GM23338 (cell line): ENCODE measurements at regions not wholly inside any gene's neighbourhood (a gene's known extent, or its start where the extent isn't known, plus 50 kb on each side); places are given as distances from the start of the nearest gene placed in this dataset.

ENCODE experiments used
- ATAC-seq: fragments of 200-7000 bp; cut with Tn5 transposase; 3 replicates; pipeline ENCODE4 v1.9.1; 2020
- DNase-seq: peaks from one replicate; pipeline ENCODE4 v3.0.0-alpha.2; 2015; ENCODE audit warnings: low spot score
- H2AFZ ChIP-seq: fragments of 200-600 bp; sonication (generic); 2 replicates; pipeline ENCODE4 v1.8.0; 2016; ENCODE audit warnings: antibody characterized with exemption, mild to moderate bottlenecking, moderate library complexity
- H3F3A ChIP-seq: fragments of 200-600 bp; sonication (generic); replicated peaks from 2 replicates; pipeline ENCODE4 v1.8.0; 2017; ENCODE audit warnings: antibody characterized with exemption, mixed run types, low read depth
- H3K27ac ChIP-seq: fragments of 200-600 bp; sonication (generic); 2 replicates; pipeline ENCODE4 v1.6.1; 2016; ENCODE audit warnings: low read depth
- H3K27me3 ChIP-seq: fragments of 200-600 bp; sonication (generic); 2 replicates; pipeline ENCODE4 v1.8.0; 2016; ENCODE audit warnings: mild to moderate bottlenecking, mixed run types, moderate library complexity; ENCODE audit not compliant: insufficient read depth
- H3K36me3 ChIP-seq: fragments of 200-600 bp; sonication (generic); 2 replicates; pipeline ENCODE4 v1.8.0; 2016; ENCODE audit warnings: mild to moderate bottlenecking; ENCODE audit not compliant: insufficient read depth
- H3K4me1 ChIP-seq: fragments of 200-600 bp; sonication (generic); 2 replicates; pipeline ENCODE4 v1.8.0; 2016; ENCODE audit warnings: mild to moderate bottlenecking, moderate library complexity; ENCODE audit not compliant: insufficient read depth
- H3K4me2 ChIP-seq: fragments of 200-600 bp; sonication (generic); 2 replicates; pipeline ENCODE4 v1.7.1; 2017; ENCODE audit warnings: mixed run types
- H3K4me3 ChIP-seq: fragments of 200-600 bp; sonication (generic); 2 replicates; pipeline ENCODE4 v1.6.1; 2016; ENCODE audit warnings: mixed run types
- H3K79me2 ChIP-seq: fragments of 200-600 bp; sonication (generic); replicated peaks from 2 replicates; pipeline ENCODE4 v1.8.0; 2017; ENCODE audit warnings: mild to moderate bottlenecking; ENCODE audit not compliant: insufficient read depth
- H3K9me2 ChIP-seq: fragments of 200-600 bp; sonication (generic); 2 replicates; pipeline ENCODE4 v1.8.0; 2017; ENCODE audit not compliant: insufficient read depth
- H4K20me1 ChIP-seq: fragments of 200-600 bp; sonication (generic); replicated peaks from 2 replicates; pipeline ENCODE4 v1.8.0; 2017; ENCODE audit warnings: mild to moderate bottlenecking; ENCODE audit not compliant: insufficient read depth
- H3K27ac Mint-ChIP-seq: 2 replicates; pipeline ENCODE4 v1.8.0; 2020; ENCODE audit warnings: inconsistent platforms, mild to moderate bottlenecking, moderate library complexity, mixed read lengths
- H3K27me3 Mint-ChIP-seq: 3 replicates; pipeline ENCODE4 v1.8.0; 2022; ENCODE audit warnings: low read depth, mild to moderate bottlenecking, moderate library complexity, mixed read lengths, inconsistent platforms; ENCODE audit not compliant: insufficient read depth, poor library complexity
- H3K36me3 Mint-ChIP-seq: 3 replicates; pipeline ENCODE4 v1.8.0; 2021; ENCODE audit warnings: low read depth, mild to moderate bottlenecking, inconsistent platforms, moderate library complexity, mixed read lengths
- H3K4me1 Mint-ChIP-seq: 3 replicates; pipeline ENCODE4 v1.8.0; 2020; ENCODE audit warnings: mild to moderate bottlenecking, inconsistent platforms, mixed read lengths
- H3K4me3 Mint-ChIP-seq: 3 replicates; pipeline ENCODE4 v1.8.0; 2021; ENCODE audit warnings: moderate library complexity, mild to moderate bottlenecking, inconsistent platforms, mixed read lengths
- H3K9me3 Mint-ChIP-seq: 3 replicates; pipeline ENCODE4 v1.8.0; 2020; ENCODE audit warnings: moderate library complexity, mild to moderate bottlenecking, inconsistent platforms, mixed read lengths
- NANOG ChIP-seq: IDR thresholded peaks from 2 replicates; pipeline ENCODE4 v1.6.1; 2016; ENCODE audit warnings: antibody characterized with exemption, borderline replicate concordance
- ZNF114 ChIP-seq: fragments of 250-450 bp; sonication (Bioruptor Pico); IDR thresholded peaks from 2 replicates; pipeline ENCODE4 v1.5.0; 2020; ENCODE audit warnings: mild to moderate bottlenecking, moderate library complexity
- TF ChIP-seq, protein P1 (sequence below): fragments of 250-450 bp; sonication (Bioruptor Pico); IDR thresholded peaks from 2 replicates; pipeline ENCODE4 v1.5.0; 2020; ENCODE audit warnings: mild to moderate bottlenecking, moderate library complexity
- TF ChIP-seq, protein P2 (sequence below), 2 experiments: fragments of 200-600 bp in 1 of 2; sonication (generic) in 1 of 2; conservative IDR thresholded peaks; 2 replicates each; pipeline versions ENCODE4 v1.5.1 to v1.6.1; 2016 to 2017; ENCODE audit warnings: antibody characterized with exemption in 2 of 2, low read depth in 2 of 2, mild to moderate bottlenecking in 2 of 2, moderate library complexity in 1 of 2
- TF ChIP-seq, protein P3 (sequence below): IDR thresholded peaks from one replicate; pipeline ENCODE4 v1.6.1; 2018; ENCODE audit warnings: antibody characterized with exemption; ENCODE audit not compliant: unreplicated experiment
- TF ChIP-seq, protein P4 (sequence below): IDR thresholded peaks from 2 replicates; pipeline ENCODE4 v1.6.1; 2016; ENCODE audit warnings: antibody characterized with exemption

DNA sequence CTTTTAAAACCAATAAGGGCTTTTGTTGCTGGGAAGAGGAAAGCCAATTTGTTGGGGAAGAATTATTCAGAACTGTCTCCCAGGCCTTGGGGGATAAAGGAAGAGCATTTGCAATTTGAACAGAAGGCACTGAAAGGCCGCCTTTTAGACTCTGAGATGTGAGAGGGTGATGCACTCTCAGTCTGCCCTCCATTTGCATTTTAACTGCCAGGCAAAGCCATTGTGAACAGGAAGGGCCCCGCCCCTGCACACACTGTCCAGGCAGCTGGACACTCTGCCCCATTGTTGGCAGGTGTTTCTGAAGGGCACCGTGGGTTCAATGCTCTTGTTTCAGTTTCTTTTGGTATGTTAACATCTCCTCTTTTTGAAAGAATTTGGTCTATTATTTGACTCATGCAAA lies 169.5 kb upstream of the COPS8 start:
- no peaks in the 10 kb centered on the region for H3K36me3 ChIP-seq
- no peak overlapping the region for H3K4me3 Mint-ChIP-seq
- H3K79me2 ChIP-seq = no peaks in the 10 kb centered on the region
- H3K4me3 ChIP-seq = no peak overlapping the region
- H3K4me2 ChIP-seq = no peak overlapping the region
- TF ChIP-seq, protein P1, sequence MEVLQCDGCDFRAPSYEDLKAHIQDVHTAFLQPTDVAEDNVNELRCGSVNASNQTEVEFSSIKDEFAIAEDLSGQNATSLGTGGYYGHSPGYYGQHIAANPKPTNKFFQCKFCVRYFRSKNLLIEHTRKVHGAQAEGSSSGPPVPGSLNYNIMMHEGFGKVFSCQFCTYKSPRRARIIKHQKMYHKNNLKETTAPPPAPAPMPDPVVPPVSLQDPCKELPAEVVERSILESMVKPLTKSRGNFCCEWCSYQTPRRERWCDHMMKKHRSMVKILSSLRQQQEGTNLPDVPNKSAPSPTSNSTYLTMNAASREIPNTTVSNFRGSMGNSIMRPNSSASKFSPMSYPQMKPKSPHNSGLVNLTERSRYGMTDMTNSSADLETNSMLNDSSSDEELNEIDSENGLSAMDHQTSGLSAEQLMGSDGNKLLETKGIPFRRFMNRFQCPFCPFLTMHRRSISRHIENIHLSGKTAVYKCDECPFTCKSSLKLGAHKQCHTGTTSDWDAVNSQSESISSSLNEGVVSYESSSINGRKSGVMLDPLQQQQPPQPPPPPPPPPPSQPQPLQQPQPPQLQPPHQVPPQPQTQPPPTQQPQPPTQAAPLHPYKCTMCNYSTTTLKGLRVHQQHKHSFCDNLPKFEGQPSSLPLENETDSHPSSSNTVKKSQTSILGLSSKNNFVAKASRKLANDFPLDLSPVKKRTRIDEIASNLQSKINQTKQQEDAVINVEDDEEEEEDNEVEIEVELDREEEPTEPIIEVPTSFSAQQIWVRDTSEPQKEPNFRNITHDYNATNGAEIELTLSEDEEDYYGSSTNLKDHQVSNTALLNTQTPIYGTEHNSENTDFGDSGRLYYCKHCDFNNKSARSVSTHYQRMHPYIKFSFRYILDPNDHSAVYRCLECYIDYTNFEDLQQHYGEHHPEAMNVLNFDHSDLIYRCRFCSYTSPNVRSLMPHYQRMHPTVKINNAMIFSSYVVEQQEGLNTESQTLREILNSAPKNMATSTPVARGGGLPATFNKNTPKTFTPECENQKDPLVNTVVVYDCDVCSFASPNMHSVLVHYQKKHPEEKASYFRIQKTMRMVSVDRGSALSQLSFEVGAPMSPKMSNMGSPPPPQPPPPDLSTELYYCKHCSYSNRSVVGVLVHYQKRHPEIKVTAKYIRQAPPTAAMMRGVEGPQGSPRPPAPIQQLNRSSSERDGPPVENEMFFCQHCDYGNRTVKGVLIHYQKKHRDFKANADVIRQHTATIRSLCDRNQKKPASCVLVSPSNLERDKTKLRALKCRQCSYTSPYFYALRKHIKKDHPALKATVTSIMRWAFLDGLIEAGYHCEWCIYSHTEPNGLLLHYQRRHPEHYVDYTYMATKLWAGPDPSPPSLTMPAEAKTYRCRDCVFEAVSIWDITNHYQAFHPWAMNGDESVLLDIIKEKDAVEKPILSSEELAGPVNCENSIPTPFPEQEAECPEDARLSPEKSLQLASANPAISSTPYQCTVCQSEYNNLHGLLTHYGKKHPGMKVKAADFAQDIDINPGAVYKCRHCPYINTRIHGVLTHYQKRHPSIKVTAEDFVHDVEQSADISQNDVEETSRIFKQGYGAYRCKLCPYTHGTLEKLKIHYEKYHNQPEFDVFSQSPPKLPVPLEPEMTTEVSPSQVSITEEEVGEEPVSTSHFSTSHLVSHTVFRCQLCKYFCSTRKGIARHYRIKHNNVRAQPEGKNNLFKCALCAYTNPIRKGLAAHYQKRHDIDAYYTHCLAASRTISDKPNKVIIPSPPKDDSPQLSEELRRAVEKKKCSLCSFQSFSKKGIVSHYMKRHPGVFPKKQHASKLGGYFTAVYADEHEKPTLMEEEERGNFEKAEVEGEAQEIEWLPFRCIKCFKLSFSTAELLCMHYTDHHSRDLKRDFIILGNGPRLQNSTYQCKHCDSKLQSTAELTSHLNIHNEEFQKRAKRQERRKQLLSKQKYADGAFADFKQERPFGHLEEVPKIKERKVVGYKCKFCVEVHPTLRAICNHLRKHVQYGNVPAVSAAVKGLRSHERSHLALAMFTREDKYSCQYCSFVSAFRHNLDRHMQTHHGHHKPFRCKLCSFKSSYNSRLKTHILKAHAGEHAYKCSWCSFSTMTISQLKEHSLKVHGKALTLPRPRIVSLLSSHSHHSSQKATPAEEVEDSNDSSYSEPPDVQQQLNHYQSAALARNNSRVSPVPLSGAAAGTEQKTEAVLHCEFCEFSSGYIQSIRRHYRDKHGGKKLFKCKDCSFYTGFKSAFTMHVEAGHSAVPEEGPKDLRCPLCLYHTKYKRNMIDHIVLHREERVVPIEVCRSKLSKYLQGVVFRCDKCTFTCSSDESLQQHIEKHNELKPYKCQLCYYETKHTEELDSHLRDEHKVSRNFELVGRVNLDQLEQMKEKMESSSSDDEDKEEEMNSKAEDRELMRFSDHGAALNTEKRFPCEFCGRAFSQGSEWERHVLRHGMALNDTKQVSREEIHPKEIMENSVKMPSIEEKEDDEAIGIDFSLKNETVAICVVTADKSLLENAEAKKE = no peak
- TF ChIP-seq, protein P2, sequence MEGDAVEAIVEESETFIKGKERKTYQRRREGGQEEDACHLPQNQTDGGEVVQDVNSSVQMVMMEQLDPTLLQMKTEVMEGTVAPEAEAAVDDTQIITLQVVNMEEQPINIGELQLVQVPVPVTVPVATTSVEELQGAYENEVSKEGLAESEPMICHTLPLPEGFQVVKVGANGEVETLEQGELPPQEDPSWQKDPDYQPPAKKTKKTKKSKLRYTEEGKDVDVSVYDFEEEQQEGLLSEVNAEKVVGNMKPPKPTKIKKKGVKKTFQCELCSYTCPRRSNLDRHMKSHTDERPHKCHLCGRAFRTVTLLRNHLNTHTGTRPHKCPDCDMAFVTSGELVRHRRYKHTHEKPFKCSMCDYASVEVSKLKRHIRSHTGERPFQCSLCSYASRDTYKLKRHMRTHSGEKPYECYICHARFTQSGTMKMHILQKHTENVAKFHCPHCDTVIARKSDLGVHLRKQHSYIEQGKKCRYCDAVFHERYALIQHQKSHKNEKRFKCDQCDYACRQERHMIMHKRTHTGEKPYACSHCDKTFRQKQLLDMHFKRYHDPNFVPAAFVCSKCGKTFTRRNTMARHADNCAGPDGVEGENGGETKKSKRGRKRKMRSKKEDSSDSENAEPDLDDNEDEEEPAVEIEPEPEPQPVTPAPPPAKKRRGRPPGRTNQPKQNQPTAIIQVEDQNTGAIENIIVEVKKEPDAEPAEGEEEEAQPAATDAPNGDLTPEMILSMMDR (conservative IDR thresholded peaks at IDR 0.05; ENCODE audit: low read depth in 2 of 2) = no peak
- no peaks in the 10 kb centered on the region; the same call in 1 of the 2 replicates for H3K9me2 ChIP-seq
- H3K27ac Mint-ChIP-seq = no peak overlapping the region
- no peaks in the 10 kb centered on the region for H3K9me3 Mint-ChIP-seq
- H3K27me3 Mint-ChIP-seq = peaks cover 6% of the 10 kb centered on the region
- H2AFZ ChIP-seq = no peak overlapping the region
- H3K27me3 ChIP-seq = no peaks in the 10 kb centered on the region
- H3K4me1 ChIP-seq = no peaks in the 10 kb centered on the region
- H3K36me3 Mint-ChIP-seq = no peaks in the 10 kb centered on the region
- no peaks in the 10 kb centered on the region for H4K20me1 ChIP-seq
- H3K27ac ChIP-seq = no peak overlapping the region
- H3F3A ChIP-seq = no peaks in the 10 kb centered on the region
- DNase-seq (no peak), ATAC-seq (no peak)
- H3K4me1 Mint-ChIP-seq = peaks cover 4% of the 10 kb centered on the region; the same call in 2 of the 3 replicates

DNA sequence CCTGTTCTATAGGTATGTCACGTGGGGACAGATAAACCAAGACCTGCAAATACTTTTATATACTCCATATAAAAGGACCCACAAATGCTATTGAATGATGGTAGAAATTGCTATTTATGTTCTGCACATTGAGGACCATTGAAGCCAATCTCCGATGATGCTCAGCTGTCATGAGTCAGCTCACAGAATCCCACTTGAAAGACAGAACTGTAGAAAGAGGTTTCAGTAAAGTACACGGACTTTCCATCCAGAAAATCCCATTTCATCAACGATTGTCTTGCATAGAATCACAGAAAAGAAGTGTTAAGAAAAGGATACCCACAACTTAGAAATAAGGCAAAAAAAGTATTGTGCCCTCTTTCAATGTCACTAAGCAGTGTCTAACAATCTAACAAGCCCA lies 169.0 kb upstream of the COPS8 start:
- no peaks in the 10 kb centered on the region for H3K4me1 ChIP-seq
- no peaks in the 10 kb centered on the region for H3F3A ChIP-seq
- Mint-ChIP-seq H3K27me3 (peaks cover 6% of the 10 kb centered on the region), H3K36me3 (no peaks in the 10 kb centered on the region), H3K9me3 (no peaks in the 10 kb centered on the region), H3K27ac (no peak overlapping the region), H3K4me1 (peaks cover 4% of the 10 kb centered on the region; the same call in 2 of the 3 replicates), H3K4me3 (no peak overlapping the region)
- H3K79me2 ChIP-seq = no peaks in the 10 kb centered on the region
- H2AFZ ChIP-seq = no peak overlapping the region
- H3K27ac ChIP-seq = no peak overlapping the region
- no peak for ATAC-seq
- H3K4me2 ChIP-seq = no peak overlapping the region
- H3K4me3 ChIP-seq = no peak overlapping the region
- no peaks in the 10 kb centered on the region for H3K27me3 ChIP-seq
- no peaks in the 10 kb centered on the region; the same call in 1 of the 2 replicates for H3K9me2 ChIP-seq
- no peaks in the 10 kb centered on the region for H4K20me1 ChIP-seq
- no peaks in the 10 kb centered on the region for H3K36me3 ChIP-seq
- no peak for DNase-seq
- TF ChIP-seq, protein P3, sequence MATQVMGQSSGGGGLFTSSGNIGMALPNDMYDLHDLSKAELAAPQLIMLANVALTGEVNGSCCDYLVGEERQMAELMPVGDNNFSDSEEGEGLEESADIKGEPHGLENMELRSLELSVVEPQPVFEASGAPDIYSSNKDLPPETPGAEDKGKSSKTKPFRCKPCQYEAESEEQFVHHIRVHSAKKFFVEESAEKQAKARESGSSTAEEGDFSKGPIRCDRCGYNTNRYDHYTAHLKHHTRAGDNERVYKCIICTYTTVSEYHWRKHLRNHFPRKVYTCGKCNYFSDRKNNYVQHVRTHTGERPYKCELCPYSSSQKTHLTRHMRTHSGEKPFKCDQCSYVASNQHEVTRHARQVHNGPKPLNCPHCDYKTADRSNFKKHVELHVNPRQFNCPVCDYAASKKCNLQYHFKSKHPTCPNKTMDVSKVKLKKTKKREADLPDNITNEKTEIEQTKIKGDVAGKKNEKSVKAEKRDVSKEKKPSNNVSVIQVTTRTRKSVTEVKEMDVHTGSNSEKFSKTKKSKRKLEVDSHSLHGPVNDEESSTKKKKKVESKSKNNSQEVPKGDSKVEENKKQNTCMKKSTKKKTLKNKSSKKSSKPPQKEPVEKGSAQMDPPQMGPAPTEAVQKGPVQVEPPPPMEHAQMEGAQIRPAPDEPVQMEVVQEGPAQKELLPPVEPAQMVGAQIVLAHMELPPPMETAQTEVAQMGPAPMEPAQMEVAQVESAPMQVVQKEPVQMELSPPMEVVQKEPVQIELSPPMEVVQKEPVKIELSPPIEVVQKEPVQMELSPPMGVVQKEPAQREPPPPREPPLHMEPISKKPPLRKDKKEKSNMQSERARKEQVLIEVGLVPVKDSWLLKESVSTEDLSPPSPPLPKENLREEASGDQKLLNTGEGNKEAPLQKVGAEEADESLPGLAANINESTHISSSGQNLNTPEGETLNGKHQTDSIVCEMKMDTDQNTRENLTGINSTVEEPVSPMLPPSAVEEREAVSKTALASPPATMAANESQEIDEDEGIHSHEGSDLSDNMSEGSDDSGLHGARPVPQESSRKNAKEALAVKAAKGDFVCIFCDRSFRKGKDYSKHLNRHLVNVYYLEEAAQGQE = no peak
- TF ChIP-seq NANOG (no peak), ZNF114 (CRISPR knock-in tag) (no peak)
- TF ChIP-seq, protein P4, sequence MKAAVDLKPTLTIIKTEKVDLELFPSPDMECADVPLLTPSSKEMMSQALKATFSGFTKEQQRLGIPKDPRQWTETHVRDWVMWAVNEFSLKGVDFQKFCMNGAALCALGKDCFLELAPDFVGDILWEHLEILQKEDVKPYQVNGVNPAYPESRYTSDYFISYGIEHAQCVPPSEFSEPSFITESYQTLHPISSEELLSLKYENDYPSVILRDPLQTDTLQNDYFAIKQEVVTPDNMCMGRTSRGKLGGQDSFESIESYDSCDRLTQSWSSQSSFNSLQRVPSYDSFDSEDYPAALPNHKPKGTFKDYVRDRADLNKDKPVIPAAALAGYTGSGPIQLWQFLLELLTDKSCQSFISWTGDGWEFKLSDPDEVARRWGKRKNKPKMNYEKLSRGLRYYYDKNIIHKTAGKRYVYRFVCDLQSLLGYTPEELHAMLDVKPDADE = no peak
- TF ChIP-seq, protein P2 (conservative IDR thresholded peaks at IDR 0.05; ENCODE audit: low read depth in 2 of 2) = no peak
